HCT116 (cell line): ENCODE measurements at regions not wholly inside any gene's neighbourhood (a gene's known extent, or its start where the extent isn't known, plus 50 kb on each side); places are given as distances from the start of the nearest gene placed in this dataset.

ENCODE experiments used
- ATAC-seq: fragments of 200-7000 bp; cut with Tn5 transposase; 2 replicates; pipeline ENCODE4 v1.9.1; 2020; ENCODE audit warnings: mild to moderate bottlenecking, moderate library complexity
- BruUV-seq: library from RNA; stranded (reverse); fragments of 400-500 nt; replicated peaks from 2 replicates; lab custom pipeline; 2021; lab: Mats Ljungman, UMichigan
- CTCF ChIA-PET: fragments of 300-600 bp; sonication (Branson Sonifier 250); formaldehyde crosslinking; loops from one replicate; lab custom pipeline; 2021; ENCODE audit warnings: antibody characterized with exemption; lab: Charles Lee
- POLR2A ChIA-PET: fragments of 300-600, 350-600 bp; sonication (Branson Sonifier 250); formaldehyde crosslinking; loops from one replicate; lab custom pipeline; 2021; ENCODE audit warnings: antibody characterized with exemption; lab: Charles Lee
- RAD21 ChIA-PET, 2 experiments: fragments of 300-600 bp; sonication (Branson Sonifier 250); formaldehyde crosslinking; loops; one replicate each; lab custom pipeline; 2023; ENCODE audit warnings: low total read pairs in 2 of 2; ENCODE audit not compliant: uncharacterized antibody in 2 of 2, unreplicated experiment in 2 of 2, low non-redundant PET in 1 of 2; lab: Charles Lee
- DNase-seq: peaks from one replicate; pipeline ENCODE4 v3.0.0-alpha.2; 2010; ENCODE audit warnings: low read depth, low spot score
- H2AFZ ChIP-seq: fragments of 200-600 bp; shearing (Covaris generic), sonication (generic); 2 replicates; pipeline ENCODE4 v1.6.1; 2017; ENCODE audit warnings: low read depth, mixed run types, mixed read lengths, antibody characterized with exemption, low read length; ENCODE audit not compliant: poor library complexity, severe bottlenecking
- H3K27ac ChIP-seq: 2 replicates; pipeline ENCODE4 v1.5.1; 2012; ENCODE audit warnings: low read depth, low read length
- H3K27me3 ChIP-seq: fragments of 200-600 bp; sonication (generic); 2 replicates; pipeline ENCODE4 v1.6.1; 2016; ENCODE audit warnings: mixed run types, low read length, mixed read lengths; ENCODE audit not compliant: insufficient read depth
- H3K36me3 ChIP-seq, 2 experiments: fragments of 200-500 bp in 1 of 2; fragments of 200-600 bp in 1 of 2; sonication (Bioruptor generic) in 1 of 2; sonication (generic) in 1 of 2; 2 replicates each; pipeline versions ENCODE4 v1.5.1 to v1.6.1; 2014 to 2016; ENCODE audit warnings: low read length in 2 of 2, inconsistent platforms in 1 of 2, mixed read lengths in 1 of 2, mixed run types in 1 of 2; ENCODE audit not compliant: insufficient read depth in 2 of 2, control insufficient read depth in 1 of 2
- H3K4me1 ChIP-seq, 2 experiments: fragments of 200-600 bp in 1 of 2; sonication (generic) in 1 of 2; 2 replicates each; pipeline versions ENCODE4 v1.5.1 to v1.6.1; 2012 to 2017; ENCODE audit warnings: low read length in 2 of 2, inconsistent platforms in 1 of 2, mild to moderate bottlenecking in 1 of 2, mixed read lengths in 1 of 2, mixed run types in 1 of 2, moderate library complexity in 1 of 2; ENCODE audit not compliant: insufficient read depth in 2 of 2, control insufficient read depth in 1 of 2
- H3K4me2 ChIP-seq: fragments of 200-600 bp; sonication (generic); 2 replicates; pipeline ENCODE4 v1.6.1; 2017; ENCODE audit warnings: mixed run types, low read length, mixed read lengths
- H3K4me3 ChIP-seq, 2 experiments: fragments of 200-600 bp in 1 of 2; sonication (generic) in 1 of 2; replicated peaks in 1 of 2; 2 replicates each; pipeline ENCODE4 v1.5.1; 2011 to 2016; ENCODE audit warnings: low read length in 2 of 2, control low read depth in 1 of 2, low read depth in 1 of 2, mild to moderate bottlenecking in 1 of 2, mixed read lengths in 1 of 2, mixed run types in 1 of 2
- H3K79me2 ChIP-seq: fragments of 200-600 bp; sonication (generic); 2 replicates; pipeline ENCODE4 v1.6.1; 2017; ENCODE audit warnings: mild to moderate bottlenecking, mixed run types, low read length, moderate library complexity, mixed read lengths; ENCODE audit not compliant: insufficient read depth
- H3K9ac ChIP-seq: fragments of 200-600 bp; sonication (generic); 2 replicates; pipeline ENCODE4 v1.6.1; 2016; ENCODE audit warnings: low read length, mixed read lengths
- H3K9me2 ChIP-seq: fragments of 200-600 bp; sonication (generic), shearing (Covaris generic); 2 replicates; pipeline ENCODE4 v1.6.1; 2017; ENCODE audit warnings: mixed run types, mild to moderate bottlenecking, moderate library complexity; ENCODE audit not compliant: insufficient read depth
- H3K9me3 ChIP-seq, 2 experiments: fragments of 200-500 bp in 1 of 2; fragments of 200-600 bp in 1 of 2; sonication (Bioruptor generic) in 1 of 2; sonication (generic) in 1 of 2; 2 replicates each; pipeline ENCODE4 v1.6.1; 2014 to 2017; ENCODE audit warnings: low read length in 2 of 2, mixed read lengths in 2 of 2, inconsistent platforms in 1 of 2, low read depth in 1 of 2, mild to moderate bottlenecking in 1 of 2, mixed run types in 1 of 2, moderate library complexity in 1 of 2; ENCODE audit not compliant: control insufficient read depth in 1 of 2, insufficient read depth in 1 of 2
- H4K20me1 ChIP-seq: fragments of 200-600 bp; sonication (generic), shearing (Covaris generic); 2 replicates; pipeline ENCODE4 v1.6.1; 2017; ENCODE audit warnings: mixed run types, mild to moderate bottlenecking, moderate library complexity; ENCODE audit not compliant: insufficient read depth
- CBX3 ChIP-seq: IDR thresholded peaks from 2 replicates; pipeline ENCODE4 v1.6.1; 2012; ENCODE audit warnings: low read depth
- EZH2 ChIP-seq: fragments of 200-600 bp; sonication (generic); IDR thresholded peaks from 2 replicates; pipeline ENCODE4 v1.6.1; 2017; ENCODE audit warnings: antibody characterized with exemption, mixed run types
- EZH2phosphoT487 ChIP-seq: fragments of 200-600 bp; IDR thresholded peaks from 2 replicates; pipeline ENCODE4 v1.6.1; 2018; ENCODE audit warnings: antibody characterized with exemption, borderline replicate concordance
- REST ChIP-seq: IDR thresholded peaks from 2 replicates; pipeline ENCODE4 v1.6.1; 2012; ENCODE audit warnings: low read depth
- SIN3A ChIP-seq: IDR thresholded peaks from 2 replicates; pipeline ENCODE4 v1.6.1; 2012; ENCODE audit warnings: low read depth
- ZNF274 ChIP-seq: fragments of 200-500 bp; sonication (Bioruptor generic); IDR thresholded peaks from 2 replicates; pipeline ENCODE4 v1.6.1; 2014; ENCODE audit warnings: mild to moderate bottlenecking, low read depth, low read length, inconsistent platforms
- intact Hi-C: fragments of 100-400 bp; cut with micrococcal nuclease; formaldehyde crosslinking; loops from 2 replicates; pipeline ENCODE4 v1.10.0; 2022

- Histone ChIP-seq H3K36me3 (no peaks in the 10 kb centered on the region), H3K79me2 (no peaks in the 10 kb centered on the region), H3K9me3 (peaks cover 17 to 20% of the 10 kb centered on the region in 2 experiments; a peak in 1 of 4 replicates), H3K4me2 (no peak overlapping the region), H2AFZ (no peak overlapping the region), H3K9me2 (no peaks in the 10 kb centered on the region), H3K27me3 (peaks cover 4% of the 10 kb centered on the region; the same call in 1 of the 2 replicates), H3K4me3 (no peak overlapping the region), H4K20me1 (no peaks in the 10 kb centered on the region), H3K9ac (no peak overlapping the region), H3K27ac (no peak overlapping the region), H3K4me1 (no peaks in the 10 kb centered on the region)
- POLR2A ChIA-PET = no interaction called here
- no peak for DNase-seq
- no peak for TF ChIP-seq EZH2phosphoT487
- TF ChIP-seq REST = no peak
- no peak for TF ChIP-seq ZNF274
- TF ChIP-seq SIN3A = no peak
- TF ChIP-seq EZH2 = no peak
- no peak for TF ChIP-seq CBX3
- CTCF ChIA-PET = interaction anchor here (0.8 to 2.1 kb wide), 2 partner anchors 11 to 13 kb away, joined by 3 to 6 read pairs; no protein-coding TSS in a partner anchor
- no peak for ATAC-seq
- intact Hi-C loops = no loop called here
- no TSS peak for BruUV-seq
- RAD21 ChIA-PET = no interaction called here
Measured at GRCh38 chr17:45732926-45733505, 51.1 kb upstream of the CRHR1 start.
